ENCODE measurements at regions not wholly inside any gene's neighbourhood (a gene's known extent, or its start where the extent isn't known, plus 50 kb on each side); places are given as distances from the start of the nearest gene placed in this dataset.

DNA sequence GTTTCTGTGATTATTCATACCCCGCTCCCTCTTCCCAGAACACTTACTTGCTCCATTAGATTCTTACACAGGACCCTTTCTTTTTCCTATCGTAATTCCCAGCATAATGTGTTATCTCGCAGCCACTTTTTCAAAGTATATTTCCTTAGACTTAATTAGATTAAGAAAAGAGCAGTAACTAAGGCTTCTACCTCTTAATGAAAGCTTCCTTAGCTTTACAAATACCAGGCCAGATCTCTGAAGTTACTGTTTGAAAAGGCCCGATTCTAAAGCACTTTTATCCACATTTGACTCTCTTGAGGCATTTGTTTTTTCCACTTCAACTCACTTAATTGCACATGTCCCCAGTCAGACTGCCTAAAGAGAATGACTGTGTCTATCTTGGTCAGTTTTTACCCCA, 1264.3 kb upstream of the ADGRL2 start:
- TF ChIP-seq ZNF274 (IDR thresholded peaks at IDR 0.05; ENCODE audit: low read depth, low read length) (no peak), YY1 (IDR thresholded peaks at IDR 0.05; ENCODE audit: insufficient read depth, insufficient read length) (no peak)
